WTC11 (cell line): ENCODE measurements at regions not wholly inside any gene's neighbourhood (a gene's known extent, or its start where the extent isn't known, plus 50 kb on each side); places are given as distances from the start of the nearest gene placed in this dataset.

ENCODE experiments used
- CREB1 ChIP-seq: sonication (generic); formaldehyde crosslinking; IDR thresholded peaks from 2 replicates; pipeline ENCODE4 v1.8.0; 2023; ENCODE audit warnings: mild to moderate bottlenecking, missing genetic modification reagents
- E2F1 ChIP-seq: sonication (generic); formaldehyde crosslinking; IDR thresholded peaks from 2 replicates; pipeline ENCODE4 v1.8.0; 2022; ENCODE audit warnings: mild to moderate bottlenecking, missing genetic modification reagents
- ELF4 ChIP-seq: sonication (generic); formaldehyde crosslinking; IDR thresholded peaks from 2 replicates; pipeline ENCODE4 v1.8.1; 2022; ENCODE audit warnings: low read depth, mild to moderate bottlenecking, moderate library complexity, missing genetic modification reagents
- ESRRA ChIP-seq: sonication (generic); formaldehyde crosslinking; IDR thresholded peaks from 2 replicates; pipeline ENCODE4 v1.8.1; 2022; ENCODE audit warnings: mild to moderate bottlenecking, missing genetic modification reagents, borderline replicate concordance
- GABPB1 ChIP-seq: sonication (generic); formaldehyde crosslinking; IDR thresholded peaks from 2 replicates; pipeline ENCODE4 v1.8.1; 2023; ENCODE audit warnings: mild to moderate bottlenecking, missing genetic modification reagents
- HMGA2 ChIP-seq: fragments of 250-450 bp; sonication (Bioruptor Pico); IDR thresholded peaks from 2 replicates; pipeline ENCODE4 v1.4.0; 2021; ENCODE audit warnings: mild to moderate bottlenecking, moderate library complexity
- NFE2L1 ChIP-seq: sonication (generic); formaldehyde crosslinking; IDR thresholded peaks from 2 replicates; pipeline ENCODE4 v1.8.1; 2023; ENCODE audit warnings: missing genetic modification reagents
- NR2C2 ChIP-seq: sonication (generic); formaldehyde crosslinking; IDR thresholded peaks from 2 replicates; pipeline ENCODE4 v1.8.0; 2022; ENCODE audit warnings: mild to moderate bottlenecking, missing genetic modification reagents
- SMAD3 ChIP-seq: sonication (generic); formaldehyde crosslinking; IDR thresholded peaks from 2 replicates; pipeline ENCODE4 v1.8.0; 2022; ENCODE audit warnings: missing genetic modification reagents, mild to moderate bottlenecking, borderline replicate concordance
- TEAD1 ChIP-seq: sonication (generic); formaldehyde crosslinking; IDR thresholded peaks from 2 replicates; pipeline ENCODE4 v1.8.0; 2022; ENCODE audit warnings: mild to moderate bottlenecking, missing genetic modification reagents
- TP53 ChIP-seq: sonication (generic); formaldehyde crosslinking; IDR thresholded peaks from 2 replicates; pipeline ENCODE4 v1.8.1; 2023; ENCODE audit warnings: mild to moderate bottlenecking, missing genetic modification reagents
- ZNF232 ChIP-seq: sonication (generic); formaldehyde crosslinking; IDR thresholded peaks from 2 replicates; pipeline ENCODE4 v1.8.0; 2022; ENCODE audit warnings: mild to moderate bottlenecking, missing genetic modification reagents
- TF ChIP-seq, protein P1 (sequence below): fragments of 200-600 bp; IDR thresholded peaks from 2 replicates; pipeline ENCODE4 v1.8.0; 2022; ENCODE audit warnings: antibody characterized with exemption

GRCh38 chr7:135858851-135859250 is 110.2 kb upstream of the FAM180A start:
- TF ChIP-seq, protein P1, sequence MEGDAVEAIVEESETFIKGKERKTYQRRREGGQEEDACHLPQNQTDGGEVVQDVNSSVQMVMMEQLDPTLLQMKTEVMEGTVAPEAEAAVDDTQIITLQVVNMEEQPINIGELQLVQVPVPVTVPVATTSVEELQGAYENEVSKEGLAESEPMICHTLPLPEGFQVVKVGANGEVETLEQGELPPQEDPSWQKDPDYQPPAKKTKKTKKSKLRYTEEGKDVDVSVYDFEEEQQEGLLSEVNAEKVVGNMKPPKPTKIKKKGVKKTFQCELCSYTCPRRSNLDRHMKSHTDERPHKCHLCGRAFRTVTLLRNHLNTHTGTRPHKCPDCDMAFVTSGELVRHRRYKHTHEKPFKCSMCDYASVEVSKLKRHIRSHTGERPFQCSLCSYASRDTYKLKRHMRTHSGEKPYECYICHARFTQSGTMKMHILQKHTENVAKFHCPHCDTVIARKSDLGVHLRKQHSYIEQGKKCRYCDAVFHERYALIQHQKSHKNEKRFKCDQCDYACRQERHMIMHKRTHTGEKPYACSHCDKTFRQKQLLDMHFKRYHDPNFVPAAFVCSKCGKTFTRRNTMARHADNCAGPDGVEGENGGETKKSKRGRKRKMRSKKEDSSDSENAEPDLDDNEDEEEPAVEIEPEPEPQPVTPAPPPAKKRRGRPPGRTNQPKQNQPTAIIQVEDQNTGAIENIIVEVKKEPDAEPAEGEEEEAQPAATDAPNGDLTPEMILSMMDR = no peak
- no peak for TF ChIP-seq NR2C2 (CRISPR knock-in tag)
- TF ChIP-seq NFE2L1 (CRISPR knock-in tag) = no peak
- TF ChIP-seq SMAD3 = no peak
- no peak for TF ChIP-seq ELF4 (CRISPR knock-in tag)
- no peak for TF ChIP-seq GABPB1 (CRISPR knock-in tag)
- no peak for TF ChIP-seq TP53 (CRISPR knock-in tag)
- TF ChIP-seq ESRRA (CRISPR knock-in tag) = no peak
- no peak for TF ChIP-seq ZNF232 (CRISPR knock-in tag)
- TF ChIP-seq HMGA2 (CRISPR knock-in tag) = no peak
- no peak for TF ChIP-seq CREB1
- TF ChIP-seq E2F1 = no peak
- TF ChIP-seq TEAD1 (CRISPR knock-in tag) = no peak
